HepG2 (cell line): ENCODE measurements at regions not wholly inside any gene's neighbourhood (a gene's known extent, or its start where the extent isn't known, plus 50 kb on each side); places are given as distances from the start of the nearest gene placed in this dataset.

Source experiments
- ATAC-seq: fragments of 200-7000 bp; cut with Tn5 transposase; 3 replicates; pipeline ENCODE4 v1.9.1; 2020; ENCODE audit warnings: mild to moderate bottlenecking, moderate library complexity
- BruUV-seq: library from RNA; stranded (reverse); fragments of 400-500 nt; replicated peaks from 2 replicates; lab custom pipeline; 2021; lab: Mats Ljungman, UMichigan
- CTCF ChIA-PET: fragments of 300-600 bp; formaldehyde crosslinking; extraction: SDS; loops from one replicate; lab custom pipeline; 2021; ENCODE audit warnings: low total read pairs, inconsistent platforms, low intra/inter-chr PET ratio; lab: Yijun Ruan, JAX
- POLR2A ChIA-PET: fragments of 350-600 bp; sonication (Branson Sonifier 250); formaldehyde crosslinking; loops from one replicate; lab custom pipeline; 2020; ENCODE audit warnings: antibody characterized with exemption, inconsistent platforms; lab: Yijun Ruan, JAX
- DNase-seq: peaks from one replicate; pipeline ENCODE4 v3.0.0-alpha.2; 2015; ENCODE audit warnings: low spot score
- FAIRE-seq: peaks from 3 replicates; lab custom pipeline; 2011; peaks lifted over from hg19 to GRCh38; lab: Jason Lieb, UNC
- H2AFZ ChIP-seq: one replicate; pipeline ENCODE4 v1.6.1; 2011; ENCODE audit warnings: low read length, inconsistent platforms
- H3K27ac ChIP-seq: fragments of 300-600 bp; 3 replicates; pipeline ENCODE4 v1.8.0; 2011; ENCODE audit warnings: mixed run types, mild to moderate bottlenecking, mixed read lengths, low read length, inconsistent platforms; ENCODE audit not compliant: insufficient read depth; ENCODE audit errors: extremely low read length
- H3K27me3 ChIP-seq, 2 experiments: fragments of 200-600 bp in 1 of 2; 2 replicates in 1 of 2; 3 replicates in 1 of 2; pipeline versions ENCODE4 v1.6.0 to v1.8.0; 2011; ENCODE audit warnings: low read length in 2 of 2, mild to moderate bottlenecking in 2 of 2, moderate library complexity in 2 of 2, inconsistent platforms in 1 of 2; ENCODE audit not compliant: insufficient read depth in 2 of 2, control insufficient read depth in 1 of 2
- H3K36me3 ChIP-seq, 2 experiments: fragments of 200-600 bp in 1 of 2; replicated peaks in 1 of 2; 2 replicates in 1 of 2; 3 replicates in 1 of 2; pipeline versions ENCODE4 v1.5.1 to v1.8.0; 2011; ENCODE audit warnings: low read length in 2 of 2, inconsistent platforms in 1 of 2; ENCODE audit not compliant: insufficient read depth in 2 of 2, control insufficient read depth in 1 of 2
- H3K4me1 ChIP-seq: 2 replicates; pipeline ENCODE4 v1.5.1; 2012; ENCODE audit warnings: low read length, inconsistent platforms; ENCODE audit not compliant: insufficient read depth
- H3K4me2 ChIP-seq: 2 replicates; pipeline ENCODE4 v1.6.0; 2011; ENCODE audit warnings: low read depth, low read length, inconsistent platforms
- H3K4me3 ChIP-seq, 3 experiments: fragments of 200-600 bp in 1 of 3; sonication (generic), shearing (Covaris generic) in 1 of 3; replicated peaks in 1 of 3; 2 replicates each; pipeline ENCODE4 v1.5.1; 2011 to 2016; ENCODE audit warnings: low read length in 3 of 3, inconsistent platforms in 2 of 3, low read depth in 2 of 3, mild to moderate bottlenecking in 2 of 3, control low read depth in 1 of 3, mixed read lengths in 1 of 3; ENCODE audit not compliant: insufficient read depth in 1 of 3
- H3K79me2 ChIP-seq: one replicate; pipeline ENCODE4 v1.6.1; 2011; ENCODE audit warnings: low read length, inconsistent platforms; ENCODE audit not compliant: insufficient read depth
- H3K9ac ChIP-seq: 2 replicates; pipeline ENCODE4 v1.6.0; 2011; ENCODE audit warnings: mild to moderate bottlenecking, low read depth, low read length, inconsistent platforms; ENCODE audit not compliant: insufficient read depth
- H3K9me3 ChIP-seq: 2 replicates; pipeline ENCODE4 v1.5.1; 2012; ENCODE audit warnings: mild to moderate bottlenecking, low read length
- H4K20me1 ChIP-seq: 2 replicates; pipeline ENCODE4 v1.6.0; 2011; ENCODE audit warnings: inconsistent platforms, mild to moderate bottlenecking, low read length, moderate library complexity; ENCODE audit not compliant: insufficient read depth
- CEBPG ChIP-seq: IDR thresholded peaks from 2 replicates; pipeline ENCODE4 v1.6.1; 2016
- HNRNPLL ChIP-seq: fragments of 200-400 bp; formaldehyde crosslinking; IDR thresholded peaks from 2 replicates; pipeline ENCODE4 v1.6.1; 2017; ENCODE audit warnings: mild to moderate bottlenecking, low read depth, low read length; ENCODE audit not compliant: poor library complexity, severe bottlenecking
- KLF13 ChIP-seq: sonication (generic); formaldehyde crosslinking; IDR thresholded peaks from 2 replicates; pipeline ENCODE4 v1.4.0; 2020; ENCODE audit warnings: mild to moderate bottlenecking, missing genetic modification reagents
- MAFF ChIP-seq: IDR thresholded peaks from 2 replicates; pipeline ENCODE4 v1.6.1; 2011; ENCODE audit warnings: low read depth, low read length, improper control_type of control experiment
- ZFP37 ChIP-seq: sonication (generic); formaldehyde crosslinking; IDR thresholded peaks from 2 replicates; pipeline ENCODE4 v1.4.0; 2020; ENCODE audit warnings: missing genetic modification reagents, borderline replicate concordance
- ZNF260 ChIP-seq: sonication (generic); formaldehyde crosslinking; IDR thresholded peaks from 2 replicates; pipeline ENCODE4 v1.4.0; 2020; ENCODE audit warnings: missing genetic modification reagents, low read depth, mild to moderate bottlenecking, borderline replicate concordance
- ZNF30 ChIP-seq: sonication (generic); formaldehyde crosslinking; IDR thresholded peaks from 2 replicates; pipeline ENCODE4 v1.5.0; 2020; ENCODE audit warnings: mild to moderate bottlenecking, missing genetic modification reagents
- ZNF333 ChIP-seq: sonication (generic); formaldehyde crosslinking; IDR thresholded peaks from 2 replicates; pipeline ENCODE4 v1.4.0; 2020; ENCODE audit warnings: mild to moderate bottlenecking, missing genetic modification reagents, borderline replicate concordance
- ZSCAN22 ChIP-seq: sonication (generic); formaldehyde crosslinking; IDR thresholded peaks from 2 replicates; pipeline ENCODE4 v1.4.0; 2020; ENCODE audit warnings: mild to moderate bottlenecking, missing genetic modification reagents
- whole genome bisulfite sequencing: methylation state at CpG from one replicate; pipeline ENCODE4 v1.1.6; 2017; ENCODE audit warnings: low lambda C conversion rate; 5-methylcytosine and 5-hydroxymethylcytosine counted together
- in situ Hi-C: cut with HindIII; loops from 2 replicates; pipeline ENCODE4 v1.10.0; 2017; ENCODE audit warnings: low pct_unique_long_range_greater_than_20kb; ENCODE audit not compliant: extremely low pct_ligation_motif_present
- intact Hi-C: fragments of 100-400 bp; cut with micrococcal nuclease; formaldehyde crosslinking; loops from one replicate; pipeline ENCODE4 v1.10.0; 2022; ENCODE audit not compliant: unreplicated experiment
- TF ChIP-seq, protein P1 (sequence below): sonication (generic); formaldehyde crosslinking; IDR thresholded peaks from 2 replicates; pipeline ENCODE4 v1.9.0; 2021; ENCODE audit warnings: missing genetic modification reagents, borderline replicate concordance
- TF ChIP-seq, protein P2 (sequence below): IDR thresholded peaks from 2 replicates; pipeline ENCODE4 v1.6.1; 2016; ENCODE audit warnings: control low read depth

DNA sequence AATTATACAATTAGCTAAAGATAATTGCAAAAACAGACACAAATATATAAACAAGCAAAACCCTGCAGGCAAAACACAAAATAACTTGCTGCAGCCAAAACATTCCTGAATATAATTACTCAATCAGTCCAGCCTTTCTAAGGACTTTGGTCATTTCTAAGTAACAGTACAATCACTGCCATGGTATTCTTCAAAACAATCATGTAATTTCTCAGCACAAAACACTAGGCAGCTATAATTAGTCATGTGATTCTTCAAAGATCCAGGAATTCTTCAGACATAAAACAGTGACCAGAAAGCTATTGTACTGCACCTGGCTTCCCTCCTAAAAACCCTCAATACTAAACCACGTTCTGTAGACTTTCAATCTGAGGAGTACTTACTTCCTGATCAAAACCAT, 881.1 kb downstream of the EPHA7 start:
- CTCF ChIA-PET = no interaction called here
- Histone ChIP-seq H2AFZ (no peak overlapping the region), H3K4me3 (no peak overlapping the region), H3K27ac (no peak overlapping the region), H3K36me3 (no peaks in the 10 kb centered on the region), H4K20me1 (no peaks in the 10 kb centered on the region), H3K9me3 (0 out of 2 replicates have a peak, but pooled peaks cover 7% of the 10 kb centered on the region), H3K9ac (no peak overlapping the region), H3K79me2 (no peaks in the 10 kb centered on the region), H3K27me3 (no peaks in the 10 kb centered on the region), H3K4me1 (no peaks in the 10 kb centered on the region), H3K4me2 (no peak overlapping the region)
- ATAC-seq (no peak), FAIRE-seq (no peak), DNase-seq (no peak)
- in situ Hi-C loops (no loop called here), intact Hi-C loops (no loop called here)
- TF ChIP-seq, protein P1, sequence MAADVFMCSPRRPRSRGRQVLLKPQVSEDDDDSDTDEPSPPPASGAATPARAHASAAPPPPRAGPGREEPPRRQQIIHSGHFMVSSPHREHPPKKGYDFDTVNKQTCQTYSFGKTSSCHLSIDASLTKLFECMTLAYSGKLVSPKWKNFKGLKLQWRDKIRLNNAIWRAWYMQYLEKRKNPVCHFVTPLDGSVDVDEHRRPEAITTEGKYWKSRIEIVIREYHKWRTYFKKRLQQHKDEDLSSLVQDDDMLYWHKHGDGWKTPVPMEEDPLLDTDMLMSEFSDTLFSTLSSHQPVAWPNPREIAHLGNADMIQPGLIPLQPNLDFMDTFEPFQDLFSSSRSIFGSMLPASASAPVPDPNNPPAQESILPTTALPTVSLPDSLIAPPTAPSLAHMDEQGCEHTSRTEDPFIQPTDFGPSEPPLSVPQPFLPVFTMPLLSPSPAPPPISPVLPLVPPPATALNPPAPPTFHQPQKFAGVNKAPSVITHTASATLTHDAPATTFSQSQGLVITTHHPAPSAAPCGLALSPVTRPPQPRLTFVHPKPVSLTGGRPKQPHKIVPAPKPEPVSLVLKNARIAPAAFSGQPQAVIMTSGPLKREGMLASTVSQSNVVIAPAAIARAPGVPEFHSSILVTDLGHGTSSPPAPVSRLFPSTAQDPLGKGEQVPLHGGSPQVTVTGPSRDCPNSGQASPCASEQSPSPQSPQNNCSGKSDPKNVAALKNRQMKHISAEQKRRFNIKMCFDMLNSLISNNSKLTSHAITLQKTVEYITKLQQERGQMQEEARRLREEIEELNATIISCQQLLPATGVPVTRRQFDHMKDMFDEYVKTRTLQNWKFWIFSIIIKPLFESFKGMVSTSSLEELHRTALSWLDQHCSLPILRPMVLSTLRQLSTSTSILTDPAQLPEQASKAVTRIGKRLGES (CRISPR knock-in tag) = no peak
- no peak for TF ChIP-seq ZNF30 (CRISPR knock-in tag)
- no TSS peak for BruUV-seq
- 0% methylated on average over 1 of the region's 1 CpG for WGBS
- POLR2A ChIA-PET = no interaction called here

DNA sequence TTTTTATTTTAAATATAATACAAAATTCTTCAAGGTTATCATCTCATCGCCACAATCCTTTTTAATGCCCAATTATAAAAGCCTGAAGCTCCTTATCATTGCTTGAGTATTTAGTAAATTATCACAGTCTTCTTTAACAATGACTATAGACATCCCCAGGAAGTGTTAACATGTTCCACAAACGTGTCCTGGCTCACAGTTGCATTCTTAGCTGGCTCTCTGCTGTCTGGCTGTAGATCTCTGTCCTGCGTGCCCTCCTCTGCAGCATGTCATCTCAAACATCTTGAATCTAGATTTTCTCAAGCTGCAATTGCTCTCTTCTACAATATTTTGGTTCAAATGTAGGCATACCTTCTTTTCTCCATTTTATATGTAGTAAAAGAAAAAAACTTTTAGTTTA, 885.2 kb downstream of the EPHA7 start:
- 2% methylated on average over 3 of the region's 3 CpGs for WGBS
- H2AFZ ChIP-seq = no peak overlapping the region
- H3K36me3 ChIP-seq = no peaks in the 10 kb centered on the region
- POLR2A ChIA-PET = no interaction called here
- H3K4me1 ChIP-seq = no peaks in the 10 kb centered on the region
- in situ Hi-C loops (no loop called here), intact Hi-C loops (no loop called here)
- no peaks in the 10 kb centered on the region for H4K20me1 ChIP-seq
- no peaks in the 10 kb centered on the region for H3K79me2 ChIP-seq
- BruUV-seq = no TSS peak
- no peak overlapping the region for H3K4me3 ChIP-seq
- ATAC-seq (no peak), DNase-seq (no peak), FAIRE-seq (no peak)
- TF ChIP-seq KLF13 (CRISPR knock-in tag) (no peak), ZSCAN22 (CRISPR knock-in tag) (no peak), MAFF (no peak), ZNF333 (CRISPR knock-in tag) (no peak), ZNF260 (no peak), HNRNPLL (no peak), CEBPG (CRISPR knock-in tag) (no peak), ZFP37 (no peak)
- TF ChIP-seq, protein P2, sequence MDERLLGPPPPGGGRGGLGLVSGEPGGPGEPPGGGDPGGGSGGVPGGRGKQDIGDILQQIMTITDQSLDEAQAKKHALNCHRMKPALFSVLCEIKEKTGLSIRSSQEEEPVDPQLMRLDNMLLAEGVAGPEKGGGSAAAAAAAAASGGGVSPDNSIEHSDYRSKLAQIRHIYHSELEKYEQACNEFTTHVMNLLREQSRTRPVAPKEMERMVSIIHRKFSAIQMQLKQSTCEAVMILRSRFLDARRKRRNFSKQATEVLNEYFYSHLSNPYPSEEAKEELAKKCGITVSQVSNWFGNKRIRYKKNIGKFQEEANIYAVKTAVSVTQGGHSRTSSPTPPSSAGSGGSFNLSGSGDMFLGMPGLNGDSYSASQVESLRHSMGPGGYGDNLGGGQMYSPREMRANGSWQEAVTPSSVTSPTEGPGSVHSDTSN = no peak
- H3K27ac ChIP-seq = no peak overlapping the region
- H3K27me3 ChIP-seq = no peaks in the 10 kb centered on the region
- 0 out of 2 replicates have a peak, but pooled peaks cover 7% of the 10 kb centered on the region for H3K9me3 ChIP-seq
- no peak overlapping the region for H3K4me2 ChIP-seq
- CTCF ChIA-PET = no interaction called here
- H3K9ac ChIP-seq = no peak overlapping the region
